Endothelial cell of umbilical vein (primary cell): ENCODE measurements at regions not wholly inside any gene's neighbourhood (a gene's known extent, or its start where the extent isn't known, plus 50 kb on each side); places are given as distances from the start of the nearest gene placed in this dataset.

Source experiments
- BruUV-seq: library from RNA; stranded (reverse); fragments of 400-500 nt; replicated peaks from 2 replicates; lab custom pipeline; 2021; lab: Mats Ljungman, UMichigan
- CTCF ChIA-PET: fragments of 300-600, 350-600 bp; sonication (Branson Sonifier 250); formaldehyde crosslinking; loops from one replicate; lab custom pipeline; 2021; ENCODE audit warnings: antibody characterized with exemption, inconsistent platforms; lab: Charles Lee
- POLR2A ChIA-PET: fragments of 300-600, 350-600 bp; sonication (Branson Sonifier 250); formaldehyde crosslinking; loops from one replicate; lab custom pipeline; 2021; ENCODE audit warnings: antibody characterized with exemption, inconsistent platforms; lab: Charles Lee
- DNase-seq: peaks from one replicate; pipeline ENCODE4 v3.0.0-alpha.2; 2011; ENCODE audit warnings: low read depth, low spot score
- FAIRE-seq: peaks from 2 replicates; lab custom pipeline; 2011; peaks lifted over from hg19 to GRCh38; lab: Jason Lieb, UNC
- H2AFZ ChIP-seq: 2 replicates; pipeline ENCODE4 v1.6.0; 2012; ENCODE audit warnings: low read depth, low read length, control low read depth, inconsistent platforms
- H3K27ac ChIP-seq: 2 replicates; pipeline ENCODE4 v1.5.1; 2011; ENCODE audit warnings: low read depth, mild to moderate bottlenecking, control low read depth, low read length, moderate library complexity; ENCODE audit not compliant: insufficient read depth
- H3K27me3 ChIP-seq, 2 experiments: 2 replicates each; pipeline versions ENCODE4 v1.6.0 to v1.6.1; 2011; ENCODE audit warnings: low read length in 2 of 2, mixed read lengths in 1 of 2; ENCODE audit not compliant: control insufficient read depth in 2 of 2, insufficient read depth in 2 of 2
- H3K36me3 ChIP-seq, 2 experiments: 2 replicates in 1 of 2; 3 replicates in 1 of 2; pipeline ENCODE4 v1.5.1; 2011; ENCODE audit warnings: low read length in 2 of 2, mild to moderate bottlenecking in 1 of 2, moderate library complexity in 1 of 2; ENCODE audit not compliant: control insufficient read depth in 2 of 2, insufficient read depth in 2 of 2; ENCODE audit errors: extremely low read depth in 1 of 2
- H3K4me1 ChIP-seq: 3 replicates; pipeline ENCODE4 v1.5.1; 2011; ENCODE audit warnings: mild to moderate bottlenecking, low read length; ENCODE audit not compliant: control insufficient read depth, insufficient read depth; ENCODE audit errors: extremely low read depth
- H3K4me2 ChIP-seq: 2 replicates; pipeline ENCODE4 v1.6.1; 2011; ENCODE audit warnings: low read length, control low read depth, mixed read lengths; ENCODE audit not compliant: insufficient read depth
- H3K4me3 ChIP-seq, 3 experiments: fragments of 200-600 bp in 1 of 3; sonication (generic), shearing (Covaris generic) in 1 of 3; replicated peaks in 1 of 3; 2 replicates each; pipeline ENCODE4 v1.5.1; 2011 to 2016; ENCODE audit warnings: control low read depth in 3 of 3, low read length in 3 of 3, mild to moderate bottlenecking in 2 of 3, inconsistent platforms in 1 of 3, low read depth in 1 of 3, moderate library complexity in 1 of 3; ENCODE audit not compliant: insufficient read depth in 1 of 3
- H3K79me2 ChIP-seq: 2 replicates; pipeline ENCODE4 v1.6.0; 2012; ENCODE audit warnings: low read length, inconsistent platforms; ENCODE audit not compliant: control insufficient read depth, insufficient read depth
- H3K9ac ChIP-seq: replicated peaks from 2 replicates; pipeline ENCODE3; 2011; ENCODE audit warnings: low read length, control low read depth; ENCODE audit not compliant: insufficient read depth; ENCODE audit errors: extremely low read depth
- H3K9me1 ChIP-seq: replicated peaks from 3 replicates; pipeline ENCODE4 v1.6.0; 2011; ENCODE audit warnings: mild to moderate bottlenecking, low read length; ENCODE audit not compliant: control insufficient read depth, insufficient read depth; ENCODE audit errors: extremely low read depth
- H3K9me3 ChIP-seq: replicated peaks from 2 replicates; pipeline ENCODE4 v1.5.1; 2012; ENCODE audit warnings: low read length, inconsistent platforms; ENCODE audit not compliant: control insufficient read depth, insufficient read depth
- H4K20me1 ChIP-seq: replicated peaks from 2 replicates; pipeline ENCODE3; 2011; ENCODE audit warnings: mild to moderate bottlenecking, low read length; ENCODE audit not compliant: control insufficient read depth, insufficient read depth; ENCODE audit errors: extremely low read depth
- EZH2 ChIP-seq: IDR thresholded peaks from 2 replicates; pipeline ENCODE4 v1.6.1; 2012; ENCODE audit warnings: borderline replicate concordance, low read depth, mild to moderate bottlenecking, moderate library complexity, low read length, inconsistent platforms; ENCODE audit not compliant: severe bottlenecking
- FOS ChIP-seq: IDR thresholded peaks from 2 replicates; pipeline ENCODE4 v1.6.1; 2011; ENCODE audit warnings: mild to moderate bottlenecking, low read length, moderate library complexity, borderline replicate concordance; ENCODE audit not compliant: insufficient read depth
- GATA2 ChIP-seq: IDR thresholded peaks from 2 replicates; pipeline ENCODE4 v1.7.0; 2011; ENCODE audit warnings: low read depth, mild to moderate bottlenecking, moderate library complexity, mixed read lengths, low read length; ENCODE audit not compliant: insufficient read length, insufficient read depth
- JUN ChIP-seq: IDR thresholded peaks from 2 replicates; pipeline ENCODE4 v1.6.1; 2011; ENCODE audit warnings: borderline replicate concordance, low read depth; ENCODE audit not compliant: insufficient read length, insufficient read depth
- MAX ChIP-seq: IDR thresholded peaks from 2 replicates; pipeline ENCODE4 v1.6.1; 2011; ENCODE audit not compliant: insufficient read depth, insufficient read length
- MYC ChIP-seq: IDR thresholded peaks from one replicate; pipeline ENCODE4 v1.6.1; 2011; ENCODE audit warnings: mild to moderate bottlenecking, low read depth, low read length
- POLR2A ChIP-seq: IDR thresholded peaks from 2 replicates; pipeline ENCODE4 v1.6.1; 2012; ENCODE audit warnings: low read depth, mild to moderate bottlenecking, control low read depth, low read length
- POLR2AphosphoS5 ChIP-seq: IDR thresholded peaks from 2 replicates; pipeline ENCODE4 v1.6.1; 2012; ENCODE audit warnings: low read depth, mild to moderate bottlenecking, control low read depth, low read length, moderate library complexity; ENCODE audit not compliant: insufficient read depth
- dilution Hi-C: fragments of 300-500 bp; cut with MboI; formaldehyde crosslinking; loops from one replicate; pipeline ENCODE4 v1.15.0; 2019; ENCODE audit warnings: low sequenced_read_pairs; ENCODE audit not compliant: extremely low pct_ligation_motif_present
- intact Hi-C: fragments of 100-400 bp; cut with micrococcal nuclease; formaldehyde crosslinking; loops from one replicate; pipeline ENCODE4 v1.10.0; 2022
- TF ChIP-seq, protein P1 (sequence below), 2 donors: IDR thresholded peaks; 1 replicate in 1 of 2; 2 replicates in 1 of 2; pipeline ENCODE4 v1.5.1; 2011; ENCODE audit warnings: low read length in 2 of 2, mild to moderate bottlenecking in 2 of 2, moderate library complexity in 2 of 2, control low read depth in 1 of 2, inconsistent platforms in 1 of 2, low read depth in 1 of 2; ENCODE audit not compliant: insufficient read depth in 1 of 2; ENCODE audit errors: extremely low read depth in 1 of 2

- no peaks in the 10 kb centered on the region for H4K20me1 ChIP-seq
- no peak for FAIRE-seq
- dilution Hi-C loops, result no loop called here
- H3K4me2 ChIP-seq, result no peak overlapping the region
- intact Hi-C loops, result no loop called here
- no peak overlapping the region for H3K9ac ChIP-seq
- no peaks in the 10 kb centered on the region for H3K27me3 ChIP-seq
- no peaks in the 10 kb centered on the region for H3K36me3 ChIP-seq
- H3K79me2 ChIP-seq, result no peaks in the 10 kb centered on the region
- POLR2A ChIA-PET, result no interaction called here
- no peak overlapping the region for H2AFZ ChIP-seq
- H3K27ac ChIP-seq, result no peak overlapping the region
- no peaks in the 10 kb centered on the region for H3K9me1 ChIP-seq
- H3K4me1 ChIP-seq, result no peaks in the 10 kb centered on the region
- CTCF ChIA-PET, result no interaction called here
- no peak for DNase-seq
- TF ChIP-seq MAX, result no peak
- TF ChIP-seq EZH2, result no peak
- TF ChIP-seq, protein P1, sequence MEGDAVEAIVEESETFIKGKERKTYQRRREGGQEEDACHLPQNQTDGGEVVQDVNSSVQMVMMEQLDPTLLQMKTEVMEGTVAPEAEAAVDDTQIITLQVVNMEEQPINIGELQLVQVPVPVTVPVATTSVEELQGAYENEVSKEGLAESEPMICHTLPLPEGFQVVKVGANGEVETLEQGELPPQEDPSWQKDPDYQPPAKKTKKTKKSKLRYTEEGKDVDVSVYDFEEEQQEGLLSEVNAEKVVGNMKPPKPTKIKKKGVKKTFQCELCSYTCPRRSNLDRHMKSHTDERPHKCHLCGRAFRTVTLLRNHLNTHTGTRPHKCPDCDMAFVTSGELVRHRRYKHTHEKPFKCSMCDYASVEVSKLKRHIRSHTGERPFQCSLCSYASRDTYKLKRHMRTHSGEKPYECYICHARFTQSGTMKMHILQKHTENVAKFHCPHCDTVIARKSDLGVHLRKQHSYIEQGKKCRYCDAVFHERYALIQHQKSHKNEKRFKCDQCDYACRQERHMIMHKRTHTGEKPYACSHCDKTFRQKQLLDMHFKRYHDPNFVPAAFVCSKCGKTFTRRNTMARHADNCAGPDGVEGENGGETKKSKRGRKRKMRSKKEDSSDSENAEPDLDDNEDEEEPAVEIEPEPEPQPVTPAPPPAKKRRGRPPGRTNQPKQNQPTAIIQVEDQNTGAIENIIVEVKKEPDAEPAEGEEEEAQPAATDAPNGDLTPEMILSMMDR (IDR thresholded peaks at IDR 0.05; ENCODE audit: extremely low read depth in 1 of 2, insufficient read depth in 1 of 2, low read depth in 1 of 2, low read length in 2 of 2), result no peak
- TF ChIP-seq GATA2, result no peak
- no peak for TF ChIP-seq POLR2AphosphoS5
- no peak for TF ChIP-seq POLR2A
- TF ChIP-seq JUN, result no peak
- no peak for TF ChIP-seq MYC
- TF ChIP-seq FOS, result no peak
- no peaks in the 10 kb centered on the region for H3K9me3 ChIP-seq
- no TSS peak for BruUV-seq
- H3K4me3 ChIP-seq, result no peak overlapping the region
These were observed 465.0 kb downstream of the TDRD3 start for GRCh38 chr13:60862036-60862435.
